LNCAP (cell line): ENCODE measurements at regions not wholly inside any gene's neighbourhood (a gene's known extent, or its start where the extent isn't known, plus 50 kb on each side); places are given as distances from the start of the nearest gene placed in this dataset.

Experiments used
- TF ChIP-seq, protein P1 (sequence below): fragments of 450-650 bp; IDR thresholded peaks from 2 replicates; pipeline ENCODE4 v1.5.1; 2017; ENCODE audit warnings: mild to moderate bottlenecking

DNA sequence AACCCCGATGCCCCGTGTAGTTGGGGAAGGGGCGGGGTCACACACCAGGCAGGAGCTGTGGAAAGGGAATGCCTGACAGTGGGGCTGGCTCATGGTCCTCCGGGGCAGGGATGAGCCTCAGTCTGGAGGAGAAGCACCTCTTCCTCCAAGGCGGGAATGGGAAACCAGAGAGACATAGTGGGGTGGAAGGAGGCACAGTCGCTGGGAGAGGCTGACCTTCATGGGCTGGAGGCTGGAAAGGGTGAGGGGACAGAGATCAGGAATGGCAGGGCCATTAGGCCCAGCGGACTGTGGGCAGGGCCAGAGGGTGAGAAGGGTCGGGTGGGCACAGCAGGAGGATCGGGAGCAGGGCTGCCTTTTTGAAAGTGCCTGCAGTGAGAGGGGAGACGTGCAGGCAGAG is 65.8 kb upstream of the LINGO1 start:
- TF ChIP-seq, protein P1, sequence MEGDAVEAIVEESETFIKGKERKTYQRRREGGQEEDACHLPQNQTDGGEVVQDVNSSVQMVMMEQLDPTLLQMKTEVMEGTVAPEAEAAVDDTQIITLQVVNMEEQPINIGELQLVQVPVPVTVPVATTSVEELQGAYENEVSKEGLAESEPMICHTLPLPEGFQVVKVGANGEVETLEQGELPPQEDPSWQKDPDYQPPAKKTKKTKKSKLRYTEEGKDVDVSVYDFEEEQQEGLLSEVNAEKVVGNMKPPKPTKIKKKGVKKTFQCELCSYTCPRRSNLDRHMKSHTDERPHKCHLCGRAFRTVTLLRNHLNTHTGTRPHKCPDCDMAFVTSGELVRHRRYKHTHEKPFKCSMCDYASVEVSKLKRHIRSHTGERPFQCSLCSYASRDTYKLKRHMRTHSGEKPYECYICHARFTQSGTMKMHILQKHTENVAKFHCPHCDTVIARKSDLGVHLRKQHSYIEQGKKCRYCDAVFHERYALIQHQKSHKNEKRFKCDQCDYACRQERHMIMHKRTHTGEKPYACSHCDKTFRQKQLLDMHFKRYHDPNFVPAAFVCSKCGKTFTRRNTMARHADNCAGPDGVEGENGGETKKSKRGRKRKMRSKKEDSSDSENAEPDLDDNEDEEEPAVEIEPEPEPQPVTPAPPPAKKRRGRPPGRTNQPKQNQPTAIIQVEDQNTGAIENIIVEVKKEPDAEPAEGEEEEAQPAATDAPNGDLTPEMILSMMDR, result no peak

DNA sequence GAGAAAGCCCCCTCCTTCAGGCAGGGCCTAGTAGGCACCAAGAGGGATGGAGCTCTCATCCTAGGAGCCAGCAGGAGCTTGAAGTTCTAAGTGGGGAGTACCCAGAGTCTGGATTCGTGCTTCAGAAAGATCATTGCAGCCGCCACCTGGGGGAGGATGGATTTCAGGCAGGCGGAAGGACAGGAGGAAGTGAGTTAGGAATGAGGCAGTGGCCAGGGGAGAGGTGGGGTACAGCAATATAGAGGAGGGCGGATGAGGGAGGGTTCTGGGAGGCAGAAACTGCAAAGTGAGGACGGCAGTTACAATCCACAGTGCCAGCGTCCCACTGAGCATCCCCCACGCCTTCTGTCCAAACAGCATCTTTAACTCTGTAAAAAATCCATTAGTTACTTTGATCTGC is 65.2 kb upstream of the LINGO1 start:
- TF ChIP-seq, protein P1, result no peak

DNA sequence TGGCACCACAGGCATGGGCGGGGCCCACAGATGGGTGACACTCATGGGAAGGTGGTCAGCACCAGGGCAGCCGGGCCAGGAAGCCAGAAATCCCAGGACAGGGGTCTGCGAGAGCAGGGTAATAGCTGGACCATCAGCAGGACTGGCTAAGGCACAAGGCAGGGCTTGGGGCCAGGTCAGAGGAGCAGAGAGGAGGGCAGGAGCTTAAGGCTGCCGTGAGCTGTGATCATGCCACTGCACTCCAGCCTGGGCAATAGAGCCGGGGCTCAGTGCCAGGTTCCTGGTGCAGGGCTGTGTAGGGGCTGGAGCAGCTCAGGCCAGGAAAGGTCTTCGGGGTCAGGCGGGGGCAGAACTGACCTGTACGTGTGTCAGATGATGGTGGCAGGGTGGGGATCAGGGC is 64.2 kb upstream of the LINGO1 start:
- TF ChIP-seq, protein P1, result no peak

DNA sequence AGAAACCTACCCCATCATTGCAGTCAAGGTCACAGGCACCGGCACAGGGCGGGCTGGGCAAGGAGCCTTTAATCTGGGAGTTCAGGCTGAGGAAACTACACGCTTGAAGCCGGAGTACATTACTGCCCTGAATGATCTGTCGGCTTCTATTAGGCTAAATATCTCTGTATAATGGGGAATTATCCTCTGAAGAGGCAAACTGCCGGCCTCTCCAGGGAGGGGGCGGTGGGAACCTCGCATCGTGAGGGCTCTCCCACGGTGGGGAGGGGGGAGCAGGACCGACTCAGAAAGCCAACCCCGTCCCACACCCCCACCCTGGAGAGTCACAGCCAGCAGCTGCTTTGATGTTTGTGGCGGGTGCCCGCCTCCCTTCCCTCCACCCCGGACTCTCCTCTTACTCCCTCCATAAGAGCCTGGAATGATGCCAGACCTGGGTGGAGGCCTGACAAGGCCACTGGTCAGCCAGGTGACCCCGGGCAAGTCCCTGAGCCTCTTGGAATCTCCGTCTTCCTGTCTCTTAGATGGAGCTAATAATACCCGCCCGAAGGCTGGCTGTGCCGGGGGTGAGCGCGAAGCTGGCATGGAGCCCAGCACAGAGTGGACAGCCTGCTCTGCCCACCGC is 63.4 kb upstream of the LINGO1 start:
- TF ChIP-seq, protein P1, result no peak

DNA sequence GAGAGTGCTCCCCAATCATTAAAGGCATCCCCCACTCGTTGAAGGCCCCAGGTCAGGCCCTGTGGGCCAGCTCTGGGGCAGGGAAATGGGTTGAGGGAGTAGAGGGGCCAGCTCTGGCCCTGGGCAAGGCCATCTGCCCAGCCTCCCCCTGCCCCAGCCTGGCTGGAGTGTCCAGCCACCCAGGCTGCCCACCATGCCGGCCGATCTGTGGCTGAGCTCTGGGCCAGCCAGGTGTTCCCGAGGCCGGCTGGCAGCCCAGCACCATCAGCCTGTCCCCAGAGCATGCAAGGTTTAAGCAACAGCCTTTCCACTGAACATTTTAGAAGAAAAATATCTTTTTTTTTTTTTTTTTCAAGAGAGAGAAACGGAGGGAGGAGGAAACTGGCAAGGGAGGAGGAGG is 62.8 kb upstream of the LINGO1 start:
- TF ChIP-seq, protein P1, result no peak

DNA sequence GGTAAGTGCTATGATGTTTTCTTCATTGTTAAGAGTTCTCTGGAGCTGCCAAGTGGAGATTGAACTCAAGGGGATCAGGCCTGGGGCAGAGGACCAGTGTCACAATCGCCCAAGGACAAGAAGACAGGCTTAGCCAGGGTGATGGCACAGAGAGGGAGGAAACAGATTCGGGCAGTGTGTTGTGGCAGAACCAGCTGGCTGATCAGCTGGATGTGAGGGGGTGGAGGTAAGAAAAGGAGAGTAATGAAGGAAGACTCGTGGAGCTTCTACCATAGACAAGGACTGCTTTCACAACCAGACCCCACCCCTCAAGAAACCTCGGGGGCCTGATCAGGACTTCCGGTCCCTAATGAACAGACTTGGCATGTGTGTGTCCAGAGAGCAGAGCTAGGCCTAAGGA is 60.9 kb upstream of the LINGO1 start:
- TF ChIP-seq, protein P1, result no peak

DNA sequence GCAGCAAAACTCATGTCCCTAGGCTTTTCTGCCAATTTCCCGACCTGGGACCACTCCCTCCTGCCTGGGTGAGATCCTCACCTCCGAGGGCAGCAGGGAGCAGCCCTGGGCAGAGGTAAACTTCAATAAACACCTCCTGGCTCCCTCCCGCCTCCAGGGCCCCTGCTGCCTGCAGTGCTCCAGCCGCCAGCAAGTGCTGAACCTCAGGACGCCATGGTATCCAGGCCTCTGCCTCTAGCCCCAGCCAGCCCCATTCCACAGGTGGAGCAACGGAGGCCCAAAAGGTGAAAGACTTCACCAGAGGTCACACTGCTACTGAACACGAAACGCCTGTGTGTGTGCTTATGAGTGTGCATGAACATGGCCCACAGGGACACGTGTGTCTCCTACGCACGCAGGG is 59.9 kb upstream of the LINGO1 start:
- TF ChIP-seq, protein P1, result no peak

DNA sequence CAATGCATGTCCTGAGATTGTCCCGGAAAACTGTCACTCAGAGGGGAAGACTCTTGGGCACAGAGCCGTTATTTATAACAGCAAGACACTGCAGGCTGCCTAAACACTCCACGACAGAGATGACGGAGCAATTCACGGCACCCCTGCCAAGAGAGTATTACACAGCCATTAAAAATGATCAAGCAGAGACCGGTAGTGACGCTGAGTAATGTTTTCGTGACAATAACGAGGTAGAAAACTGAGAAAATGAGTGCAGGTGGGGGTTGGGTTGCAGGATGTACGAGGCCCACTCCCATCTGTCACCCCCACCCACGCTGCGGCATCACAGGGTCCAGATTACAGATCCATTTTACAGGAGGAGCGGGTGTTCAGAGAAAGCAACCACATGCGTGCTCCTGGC is 58.9 kb upstream of the LINGO1 start:
- TF ChIP-seq, protein P1, result no peak
